Stimulated activated CD4-positive, alpha-beta T cell treated with anti-CD3 and anti-CD28 coated beads, Interleukin-15, amount 100 ng/mL, for 24 hours (primary cell): ENCODE measurements at regions not wholly inside any gene's neighbourhood (a gene's known extent, or its start where the extent isn't known, plus 50 kb on each side); places are given as distances from the start of the nearest gene placed in this dataset.

Source experiments
- DNase-seq: peaks from one replicate; pipeline ENCODE4 v3.0.0-alpha.2; 2020

DNA sequence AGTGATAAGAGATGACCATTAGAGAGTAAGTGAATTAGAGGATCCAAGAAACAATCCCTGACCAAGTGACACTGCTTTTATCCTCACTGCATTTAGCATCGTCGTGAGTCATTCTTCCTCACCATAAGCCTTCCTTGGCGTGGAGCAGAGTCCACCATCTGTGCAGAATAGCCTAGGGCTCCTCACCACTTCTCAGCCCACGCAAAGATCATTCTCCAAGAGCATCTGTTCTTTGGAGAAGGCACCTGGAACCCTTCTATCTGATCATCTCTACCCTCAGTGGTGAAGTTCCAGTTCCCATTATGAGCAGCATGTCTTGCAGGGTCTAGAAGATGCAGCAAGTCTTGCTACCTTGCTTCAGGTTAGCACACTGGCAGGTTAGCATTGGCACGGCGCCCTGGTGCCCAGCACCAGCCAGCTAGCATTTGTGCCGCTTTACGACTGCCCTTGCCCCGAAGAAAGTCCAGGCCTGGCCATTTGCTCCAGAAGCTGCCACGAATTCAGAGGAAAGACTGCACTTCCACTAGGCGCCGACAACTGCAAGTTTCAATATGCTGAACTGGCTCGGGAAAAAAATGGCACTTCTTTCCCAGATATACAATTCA lies 225.8 kb downstream of the TTC32 start:
- no peak for DNase-seq

DNA sequence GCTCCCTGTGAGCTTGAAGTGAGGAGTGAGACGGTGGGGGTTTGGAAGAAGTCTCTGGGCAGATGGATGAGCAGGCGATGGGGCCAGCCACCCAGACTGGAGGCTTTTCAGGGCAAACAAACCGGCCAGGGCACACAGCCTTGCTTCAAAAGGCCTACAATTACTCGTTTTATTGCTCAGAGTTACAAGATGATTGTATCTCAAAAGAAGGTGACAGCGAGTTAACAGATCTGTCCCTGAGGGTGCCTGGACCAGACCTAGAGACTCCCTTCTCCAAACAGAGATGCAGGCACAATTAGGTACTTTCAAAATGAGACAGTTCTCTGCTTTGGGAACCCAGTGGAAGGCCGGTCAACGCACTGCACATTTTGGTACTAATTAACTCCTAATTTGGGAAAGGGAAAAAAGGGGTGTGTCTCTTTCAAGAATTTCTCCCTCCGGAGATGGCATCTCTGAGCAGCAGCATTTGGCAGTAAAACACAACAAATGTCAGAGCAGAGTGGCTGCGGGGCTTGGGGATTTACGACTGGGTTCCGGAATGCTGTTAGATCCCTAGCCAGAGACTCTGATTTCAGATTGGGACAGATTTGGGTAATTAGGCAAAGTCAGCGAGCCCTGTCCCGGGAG lies 226.7 kb downstream of the TTC32 start:
- no peak for DNase-seq

DNA sequence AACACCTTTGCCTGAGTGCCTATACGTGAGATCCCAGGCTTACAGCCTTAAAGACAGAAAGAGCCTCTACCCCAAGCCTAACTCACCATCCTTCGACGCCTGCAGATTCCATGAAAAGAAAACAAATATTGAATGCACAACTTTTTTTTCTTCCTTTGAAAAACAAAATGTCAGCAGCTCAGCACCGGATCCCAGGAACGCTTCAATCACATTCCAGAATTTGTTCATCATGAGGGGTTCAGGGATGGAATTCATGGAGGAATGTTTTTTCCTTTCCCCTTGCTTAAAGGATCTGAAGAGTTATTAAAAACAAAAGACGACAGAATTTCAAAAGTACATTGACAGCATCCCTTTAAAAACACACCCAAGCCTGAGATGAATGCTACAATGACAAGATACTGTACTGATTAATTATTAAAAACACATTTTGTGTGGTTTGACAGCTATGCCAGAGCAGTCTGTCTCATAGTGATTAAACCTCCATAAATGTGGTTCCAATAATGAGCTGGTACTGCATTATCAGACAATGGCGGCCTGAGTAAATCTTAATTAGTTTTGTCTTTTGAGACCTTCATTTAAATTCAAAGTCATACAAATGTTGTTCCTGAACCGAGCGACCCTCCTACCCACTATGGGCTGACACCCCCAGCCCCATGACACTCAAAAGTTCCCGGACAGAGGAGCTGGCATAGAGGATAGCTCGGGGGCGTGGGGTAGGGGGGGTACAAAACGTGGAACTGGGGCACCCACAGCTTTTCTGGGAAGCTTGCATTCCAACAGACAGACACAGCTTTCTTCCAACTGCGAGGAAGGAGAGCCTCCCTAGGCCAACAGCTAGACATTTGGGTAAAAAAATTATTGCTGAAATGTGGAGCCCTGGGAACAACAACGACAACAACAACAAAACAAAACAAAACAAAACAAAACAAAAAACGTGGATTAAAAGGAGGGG lies 227.5 kb downstream of the TTC32 start:
- no peak for DNase-seq

DNA sequence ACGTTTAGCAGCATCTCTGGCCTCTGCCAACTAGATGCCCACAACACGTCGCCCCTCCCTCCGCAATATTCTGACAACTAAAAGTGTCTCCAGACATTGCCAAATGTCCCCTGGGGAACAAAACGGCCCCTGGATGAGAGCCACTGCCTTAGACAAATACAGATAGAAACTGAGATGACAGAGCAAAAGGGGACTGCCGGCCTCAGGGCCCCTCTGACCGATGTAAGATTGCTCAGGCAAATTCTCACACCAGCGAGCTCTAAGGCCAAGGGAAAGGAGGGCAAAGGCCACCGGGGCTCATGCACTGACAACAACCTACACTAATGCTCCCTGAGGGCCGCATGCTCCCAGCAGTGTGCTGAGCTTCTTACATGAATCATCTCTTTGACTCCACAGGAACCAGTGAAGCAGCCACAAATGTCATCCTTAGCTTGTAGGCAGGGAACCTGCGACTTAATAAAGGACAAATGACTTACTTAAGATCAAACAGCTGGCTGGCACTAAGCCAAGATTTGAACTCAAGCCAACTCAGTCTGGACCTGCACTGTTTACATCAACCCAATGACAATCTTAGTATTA lies 228.5 kb downstream of the TTC32 start:
- DNase-seq, result no peak

DNA sequence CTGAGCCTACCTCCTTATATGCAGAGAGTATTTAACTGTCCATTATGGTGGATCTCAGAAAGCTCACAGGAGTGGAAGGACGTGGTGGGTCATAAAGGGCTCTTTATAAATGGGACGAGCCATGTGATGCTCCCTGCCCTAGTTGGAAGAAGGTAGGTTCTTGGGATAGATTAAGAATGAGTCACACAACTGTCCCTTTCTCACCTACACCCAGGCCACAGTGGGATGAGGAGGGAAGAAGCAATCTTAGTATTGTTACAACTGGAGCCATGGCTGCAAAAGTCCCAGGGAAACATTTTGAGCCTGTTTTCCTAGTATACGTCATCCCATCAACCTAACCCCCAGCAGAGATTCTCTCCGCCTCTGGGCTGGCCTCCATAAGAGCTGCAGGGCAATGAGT lies 229.9 kb downstream of the TTC32 start:
- no peak for DNase-seq

DNA sequence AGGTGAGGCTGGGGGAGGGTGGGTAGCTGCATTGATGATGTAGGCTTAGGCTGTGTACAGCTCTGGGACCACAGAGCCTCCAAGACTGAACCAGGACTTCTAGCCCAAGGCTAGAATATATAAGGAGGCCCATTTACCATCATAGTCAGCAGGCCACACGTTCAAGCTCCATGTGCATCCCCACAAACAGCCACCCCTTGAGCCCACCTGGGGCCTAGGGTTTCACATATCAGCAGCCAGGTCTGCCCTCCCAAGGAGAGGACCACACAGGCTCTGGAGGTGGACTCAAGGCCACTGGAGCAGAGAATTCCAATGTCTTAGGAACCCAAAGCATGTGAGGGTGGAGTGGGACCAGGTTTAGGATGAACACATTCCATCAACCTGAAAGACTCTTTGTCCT lies 230.5 kb downstream of the TTC32 start:
- no peak for DNase-seq

DNA sequence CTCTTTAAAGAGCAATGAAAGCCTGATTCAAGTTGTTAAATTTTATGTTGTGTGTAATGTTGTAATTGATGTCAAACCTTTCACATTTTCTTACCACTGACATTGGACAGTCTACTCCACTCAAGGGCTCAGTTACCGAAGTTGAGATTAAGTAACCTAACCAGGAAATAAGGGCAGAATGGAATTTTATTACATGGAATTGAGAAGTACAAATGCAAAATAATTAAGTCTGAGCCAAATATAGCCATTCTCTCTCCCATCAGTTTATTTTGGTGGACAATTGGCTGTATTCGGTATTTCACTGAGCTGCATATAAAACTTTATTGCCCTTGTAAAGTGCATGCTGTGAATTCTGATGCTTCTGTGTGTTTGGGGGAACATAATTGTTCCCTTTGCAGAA lies 231.5 kb downstream of the TTC32 start:
- no peak for DNase-seq

DNA sequence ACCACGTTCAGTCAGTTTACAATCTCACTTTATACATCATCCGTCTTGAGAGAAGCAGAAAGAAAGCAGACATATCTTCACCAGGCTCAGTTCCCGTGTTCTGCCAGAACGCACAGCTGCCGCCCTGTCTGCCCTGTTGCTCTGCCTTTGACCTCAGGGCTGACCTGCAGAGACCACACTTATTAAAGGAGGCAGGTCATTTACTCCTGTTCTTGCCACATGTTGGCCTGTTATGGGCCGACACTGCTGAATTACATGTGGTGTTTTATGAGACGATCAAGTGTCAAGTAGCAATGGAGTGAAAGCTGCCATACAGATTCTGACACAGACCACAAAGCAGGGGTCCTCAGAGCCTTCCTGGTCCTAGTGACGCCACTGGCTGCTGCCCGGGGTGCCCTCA lies 232.2 kb downstream of the TTC32 start:
- DNase-seq, result no peak

DNA sequence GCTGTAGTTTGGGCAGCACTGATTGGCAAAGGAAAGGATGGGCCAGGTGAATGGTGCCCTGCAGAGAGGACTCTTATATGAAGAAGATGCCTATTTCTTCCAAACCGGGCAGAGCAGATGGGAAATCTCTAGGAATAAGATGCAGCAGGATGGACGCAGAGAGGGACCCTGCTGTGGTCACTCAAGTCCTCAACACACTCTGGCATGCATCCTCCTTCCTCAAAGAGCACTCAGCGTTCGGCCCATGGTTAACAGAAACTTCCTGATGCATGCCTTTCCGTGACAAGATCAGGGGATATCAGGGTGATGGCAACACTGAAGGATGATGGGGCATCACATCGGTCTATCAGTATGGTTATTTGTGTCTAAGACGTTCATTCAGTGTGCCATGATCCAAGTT lies 232.7 kb downstream of the TTC32 start:
- DNase-seq, result no peak

DNA sequence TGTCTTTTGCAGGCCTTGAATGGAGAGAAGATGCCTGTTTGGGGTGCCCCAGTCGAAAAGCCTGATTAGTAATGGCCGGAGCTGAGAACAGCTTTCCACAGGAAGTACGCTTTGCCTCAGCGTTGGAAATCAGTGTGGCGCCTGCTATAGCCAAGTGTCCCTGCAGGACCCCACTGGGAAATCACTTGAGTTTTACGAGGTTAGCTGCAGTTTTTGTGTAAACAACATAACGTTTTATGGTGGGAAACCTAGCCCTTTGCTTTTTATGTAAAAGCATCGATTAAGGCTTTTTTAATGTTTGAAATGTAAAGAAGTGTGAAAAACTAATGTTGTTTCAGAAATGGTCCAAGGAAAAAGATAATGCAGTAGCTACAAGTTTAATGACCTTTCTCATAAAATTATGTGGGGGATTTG lies 234.2 kb downstream of the TTC32 start:
- no peak for DNase-seq

DNA sequence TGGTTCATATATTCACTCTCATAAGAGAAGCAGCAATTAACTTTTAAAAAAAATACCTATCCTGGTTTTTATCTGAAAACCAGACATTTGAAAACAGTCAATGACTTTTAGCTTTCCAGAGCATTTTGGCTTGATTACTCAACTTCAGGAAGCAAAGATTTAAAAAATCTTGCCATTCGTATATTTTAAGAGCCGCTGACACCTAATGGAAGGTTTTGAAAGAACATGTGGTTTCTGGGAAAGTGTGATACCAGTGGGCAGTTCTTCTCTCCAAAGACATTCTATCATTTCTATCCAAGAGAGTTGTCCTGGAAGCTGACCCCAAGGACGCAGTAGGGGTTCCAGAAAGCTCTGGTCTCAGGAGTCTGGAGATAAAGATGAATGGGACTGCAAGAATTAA lies 234.7 kb downstream of the TTC32 start:
- no peak for DNase-seq

DNA sequence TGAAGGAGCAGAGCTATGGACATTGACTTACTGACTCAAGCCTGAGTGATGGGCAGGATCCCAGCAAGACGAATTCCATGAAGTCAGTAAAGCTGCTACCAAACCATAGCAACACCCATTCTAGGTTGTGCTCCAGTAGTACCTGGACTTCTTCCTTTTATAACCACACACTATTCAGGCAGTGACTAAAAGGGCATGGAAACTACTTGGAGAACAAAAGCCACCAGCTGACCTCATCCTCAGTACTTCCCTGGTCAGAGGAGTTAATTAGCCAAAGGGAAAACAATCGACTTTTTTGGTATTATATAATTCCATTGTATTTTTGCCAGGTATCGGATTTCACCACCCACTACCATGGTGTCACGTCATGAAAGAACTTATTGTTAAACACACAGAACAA lies 237.1 kb downstream of the TTC32 start:
- no peak for DNase-seq

DNA sequence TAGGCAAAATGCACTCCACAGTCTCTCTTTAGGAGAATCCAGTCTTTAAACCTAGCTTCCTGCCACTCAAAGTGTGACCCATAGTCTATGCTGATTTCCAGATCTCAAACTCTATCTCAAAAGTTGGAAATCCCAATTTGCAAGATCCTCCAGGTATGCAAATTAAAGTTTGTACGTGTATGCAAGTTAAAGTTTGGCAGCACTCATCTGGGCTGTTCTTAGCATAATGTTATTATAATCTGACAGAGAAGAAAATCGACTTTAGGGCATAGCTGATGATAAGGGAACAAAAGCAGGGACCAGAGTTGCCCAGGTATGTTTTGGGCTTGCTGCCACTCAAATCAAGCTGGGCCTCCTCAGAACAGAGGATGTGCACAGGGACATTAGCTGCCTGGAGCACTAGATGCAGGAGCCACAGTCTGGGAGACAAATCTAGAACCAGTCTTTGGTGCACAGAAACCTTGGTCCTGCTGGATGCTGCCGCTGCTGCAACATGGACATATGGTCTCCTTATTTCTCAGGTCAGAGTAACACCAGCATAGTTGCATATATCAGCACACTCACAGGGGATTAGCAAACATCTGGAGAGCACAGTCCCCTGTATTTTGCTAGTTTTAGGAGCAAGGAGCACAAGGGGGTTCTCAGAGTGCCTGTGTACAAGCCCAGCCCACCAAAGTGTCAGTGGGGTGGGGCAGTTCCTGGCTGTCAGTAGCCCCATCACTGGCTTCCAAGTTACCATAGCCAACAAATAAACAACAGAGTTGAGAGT lies 242.6 kb downstream of the TTC32 start:
- DNase-seq, result no peak

DNA sequence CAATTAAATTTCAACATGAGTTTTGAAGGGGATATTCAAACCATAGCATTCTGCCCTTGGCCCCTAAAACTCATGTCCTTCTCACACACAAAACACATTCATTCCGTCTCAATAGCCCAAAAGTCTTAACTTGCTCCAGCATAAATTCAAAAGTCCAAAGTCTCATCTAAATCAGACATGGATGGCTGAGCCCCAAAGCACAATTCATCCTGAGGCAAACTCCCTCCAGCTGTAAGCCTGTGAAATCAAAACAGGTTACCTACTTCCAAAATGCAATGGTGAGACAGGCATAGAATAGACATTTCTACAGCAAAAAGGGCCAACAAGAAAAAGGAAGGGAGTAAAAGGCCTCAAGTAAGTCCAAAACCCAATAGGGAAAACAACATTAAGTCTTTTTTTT lies 245.8 kb downstream of the TTC32 start:
- DNase-seq, result no peak

DNA sequence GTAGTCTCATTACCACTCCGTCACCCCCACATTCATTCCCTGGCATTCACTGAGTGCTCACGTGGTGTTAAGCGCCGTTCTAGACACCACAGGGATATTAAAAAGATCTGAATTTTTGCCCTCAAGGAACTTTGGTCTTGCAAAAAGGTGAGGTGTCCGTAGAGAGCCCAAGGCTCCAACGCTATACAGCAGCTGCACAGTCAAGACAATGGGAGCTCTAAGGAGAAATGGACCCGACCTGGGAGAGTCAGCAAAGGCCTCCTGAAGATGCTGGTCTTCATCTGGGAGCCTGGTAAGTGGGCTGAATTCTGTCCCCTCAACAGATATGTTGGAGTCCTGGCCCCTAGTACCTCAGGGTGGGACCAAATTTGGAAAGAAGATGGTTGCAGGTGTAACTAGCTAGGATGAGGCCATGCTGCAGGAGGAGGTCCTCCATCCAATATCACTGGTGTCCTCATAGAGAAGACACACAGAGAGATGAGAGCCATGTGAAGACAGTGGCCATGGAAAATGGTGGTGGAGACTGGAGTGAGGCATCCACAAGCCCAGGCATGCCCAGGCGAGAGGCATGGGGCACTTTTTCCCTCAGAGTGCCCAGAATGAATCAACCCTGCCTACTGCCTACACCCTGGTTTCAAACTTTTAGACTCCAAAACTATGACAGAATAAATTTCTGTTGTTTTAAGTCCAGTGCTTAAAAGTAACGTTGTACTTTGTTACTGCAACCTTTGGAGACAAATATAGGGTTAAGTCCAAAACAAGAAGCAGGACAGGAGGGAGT lies 247.3 kb downstream of the TTC32 start:
- no peak for DNase-seq

DNA sequence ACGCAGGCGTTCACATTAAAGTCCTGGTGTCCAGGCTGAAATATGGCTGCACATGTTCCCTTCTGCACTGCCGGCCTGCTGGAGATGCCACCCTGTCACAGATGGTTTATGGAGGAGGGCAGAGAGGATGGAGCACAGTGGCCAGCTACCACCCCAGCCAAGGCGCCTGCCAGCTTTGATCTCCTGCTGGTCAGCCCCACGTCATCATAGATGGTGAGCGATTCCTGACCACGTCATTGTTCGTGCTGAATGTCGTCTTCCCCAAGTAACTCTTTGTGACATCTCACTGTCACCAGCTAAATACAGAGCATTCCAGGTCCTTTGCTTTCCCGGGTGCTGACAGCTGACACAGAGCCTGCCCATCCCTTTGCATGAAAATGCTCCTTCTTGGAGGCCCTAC lies 248.3 kb downstream of the TTC32 start:
- no peak for DNase-seq

DNA sequence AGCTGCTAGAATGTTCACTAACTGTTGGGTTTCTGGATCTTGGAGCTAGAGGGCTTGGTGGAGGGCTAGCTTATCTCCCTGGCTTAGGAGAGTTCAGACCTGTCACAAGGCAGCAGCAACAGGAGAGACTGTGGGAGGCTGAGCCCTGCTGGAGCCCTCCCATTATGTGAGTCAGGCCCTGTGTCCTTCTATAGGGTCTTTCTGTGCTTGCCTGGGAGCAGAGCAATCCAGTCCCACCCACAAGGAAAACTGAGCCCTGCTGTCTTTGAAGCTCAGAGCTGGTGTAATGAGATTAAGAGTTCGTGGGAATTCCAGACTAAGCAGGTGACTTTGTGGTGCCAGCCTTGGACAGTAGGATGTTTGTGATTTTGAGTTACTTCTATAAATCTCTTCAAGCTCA lies 249.0 kb downstream of the TTC32 start:
- DNase-seq, result no peak

DNA sequence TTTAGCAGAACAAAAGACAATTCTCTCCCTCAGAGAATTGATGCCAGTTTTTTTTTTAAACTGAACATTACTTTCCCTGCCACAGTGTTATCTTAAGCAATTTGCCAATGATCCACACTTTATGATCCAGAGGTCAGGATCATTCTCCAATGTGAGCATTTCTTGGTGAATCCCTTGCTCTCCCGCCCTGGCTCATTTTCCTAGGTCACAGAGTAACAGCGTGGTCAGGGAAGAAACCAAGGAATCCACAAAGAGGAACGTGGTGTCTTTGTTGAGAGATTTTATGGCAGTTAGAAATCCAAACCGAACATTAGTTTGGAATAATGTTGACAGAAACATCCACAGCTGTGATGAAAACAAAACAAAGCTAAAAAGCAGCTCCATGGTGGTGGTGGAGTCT lies 250.3 kb downstream of the TTC32 start:
- DNase-seq, result no peak

DNA sequence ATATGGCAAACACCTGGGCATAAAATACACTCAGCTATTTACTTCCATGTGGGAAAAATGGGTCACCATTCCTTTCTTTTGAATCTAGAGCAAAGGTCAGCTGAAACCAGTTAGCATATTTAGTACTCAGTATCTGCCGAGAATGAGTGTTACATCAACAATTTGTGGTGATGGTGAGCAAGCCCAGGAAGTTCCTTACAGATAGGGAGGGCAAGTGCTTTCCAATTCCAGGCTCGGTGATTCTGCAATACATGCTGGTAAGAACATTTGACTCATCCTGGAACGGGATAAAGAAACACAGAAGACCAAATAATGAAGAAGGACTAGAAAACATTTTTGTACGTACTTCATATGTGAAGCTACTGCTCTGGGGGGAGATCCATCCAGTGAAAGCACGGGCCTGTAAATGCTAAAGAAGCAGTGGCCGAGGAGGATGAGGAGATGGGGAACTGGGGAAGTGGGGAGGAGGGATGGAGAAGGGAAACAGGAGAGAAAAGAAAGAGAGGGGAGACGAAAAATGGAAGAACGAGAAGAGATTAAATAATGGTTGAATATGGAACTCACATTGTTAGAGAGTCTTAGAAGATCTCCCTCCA lies 251.9 kb downstream of the TTC32 start:
- no peak for DNase-seq

DNA sequence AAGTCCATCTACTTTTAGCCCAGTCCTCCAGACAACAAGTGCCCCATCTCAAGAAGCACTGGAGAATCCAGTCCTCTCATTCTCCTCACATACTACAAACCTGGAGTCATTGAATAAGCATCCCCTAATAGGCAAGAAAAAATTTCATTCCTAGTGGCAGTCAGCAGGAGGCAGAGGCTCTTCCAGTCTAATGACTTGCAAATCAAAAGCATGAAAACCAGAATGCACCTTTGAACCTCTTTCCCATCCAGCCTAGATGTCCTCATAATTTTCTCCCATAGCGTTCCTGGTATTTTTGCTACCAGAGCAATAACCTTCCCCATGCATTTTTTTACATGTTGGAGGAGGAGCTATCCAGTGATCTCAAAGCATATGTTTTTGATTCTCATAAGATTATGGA lies 252.6 kb downstream of the TTC32 start:
- no peak for DNase-seq

DNA sequence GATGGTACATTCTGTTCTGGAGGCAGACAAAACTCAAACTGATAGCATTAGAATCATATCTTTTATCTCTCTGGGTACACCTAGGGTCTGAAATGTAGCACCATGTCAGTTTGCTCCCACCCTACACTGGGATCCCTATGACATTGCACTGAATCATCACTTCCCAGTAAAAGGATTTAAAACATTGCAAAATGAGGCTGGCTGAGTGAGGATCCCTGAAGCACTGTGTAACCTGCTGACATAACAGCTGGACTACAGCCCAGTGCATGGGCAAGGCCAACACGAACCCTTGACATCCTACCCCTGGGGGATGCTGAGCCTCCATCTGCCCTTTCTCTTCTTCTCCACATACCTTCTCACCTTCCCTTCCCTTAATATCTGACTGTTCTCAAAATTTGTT lies 253.2 kb downstream of the TTC32 start:
- no peak for DNase-seq

DNA sequence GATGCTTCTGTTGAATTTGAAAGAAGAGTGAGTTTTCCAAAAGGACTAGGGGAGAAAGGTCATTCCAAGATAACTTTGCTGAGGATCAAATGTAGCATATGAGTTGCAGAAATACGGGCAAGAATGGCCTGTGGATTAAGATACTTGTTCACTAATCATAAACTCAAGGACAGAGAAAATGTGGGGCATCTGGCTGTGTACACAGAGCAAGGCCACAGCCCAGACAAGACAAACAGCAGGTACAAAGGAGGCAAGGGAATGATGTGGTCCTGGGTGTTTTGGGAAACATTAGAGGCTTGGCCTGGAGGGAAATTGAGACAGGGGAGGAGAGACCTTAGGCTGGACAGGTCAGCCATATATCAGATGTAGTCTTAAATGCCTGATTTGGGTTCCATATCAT lies 254.8 kb downstream of the TTC32 start:
- no peak for DNase-seq
